Smooth muscle cell of the brain vasculature (primary cell): ENCODE measurements at regions not wholly inside any gene's neighbourhood (a gene's known extent, or its start where the extent isn't known, plus 50 kb on each side); places are given as distances from the start of the nearest gene placed in this dataset.
"Not testable (repeated sequence)": the region's sequence is repeated elsewhere in the genome, so short reads cannot be mapped to it uniquely, and the experiment has no call there.

Experiments used
- DNase-seq: peaks from one replicate; pipeline ENCODE4 v3.0.0-alpha.2; 2012; ENCODE audit warnings: low read depth, low spot score

DNA sequence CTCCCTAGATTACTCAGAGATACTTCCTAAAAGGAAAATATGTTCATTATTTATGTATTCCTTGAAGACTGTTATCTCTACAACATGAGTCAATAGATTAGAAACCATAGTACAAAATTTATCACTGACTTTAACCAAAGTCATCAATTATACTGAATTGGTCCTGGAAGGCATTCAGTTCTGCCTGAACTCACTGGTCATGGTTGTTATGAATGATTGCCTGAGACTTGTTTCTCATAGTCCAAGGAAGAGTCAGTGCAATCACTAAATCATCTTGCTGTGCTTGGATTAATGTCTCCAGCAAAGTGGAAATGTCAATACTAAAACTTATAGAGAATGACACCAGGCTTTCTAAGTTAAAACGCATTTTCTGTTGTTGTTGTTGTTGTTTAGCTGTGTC is 878.6 kb upstream of the MANEA start:
- no peak for DNase-seq

- DNase-seq: not testable (repeated sequence)
Measured at GRCh38 chr6:94687255-94687654, 890.1 kb upstream of the MANEA start.

DNA sequence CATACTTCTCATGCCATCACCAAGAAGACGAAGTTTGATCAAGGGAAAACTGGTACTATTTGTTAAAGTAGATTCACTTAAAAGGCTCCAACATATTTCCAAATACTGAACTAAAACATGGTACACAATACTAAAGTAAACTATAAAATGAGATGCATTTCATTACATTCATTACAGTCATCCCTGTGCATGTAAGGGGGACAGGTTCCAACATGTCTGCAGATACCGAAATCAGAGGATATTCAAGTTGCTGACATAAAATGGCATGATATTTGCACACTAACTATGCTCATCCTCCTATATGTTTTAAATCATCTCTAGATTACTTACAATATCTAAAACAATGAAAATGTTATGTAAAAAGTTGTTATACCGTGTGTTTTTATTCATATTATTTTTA is 893.9 kb upstream of the MANEA start:
- DNase-seq: no peak

GRCh38 chr6:94680669-94681212 is 896.6 kb upstream of the MANEA start:
- no peak for DNase-seq

DNA sequence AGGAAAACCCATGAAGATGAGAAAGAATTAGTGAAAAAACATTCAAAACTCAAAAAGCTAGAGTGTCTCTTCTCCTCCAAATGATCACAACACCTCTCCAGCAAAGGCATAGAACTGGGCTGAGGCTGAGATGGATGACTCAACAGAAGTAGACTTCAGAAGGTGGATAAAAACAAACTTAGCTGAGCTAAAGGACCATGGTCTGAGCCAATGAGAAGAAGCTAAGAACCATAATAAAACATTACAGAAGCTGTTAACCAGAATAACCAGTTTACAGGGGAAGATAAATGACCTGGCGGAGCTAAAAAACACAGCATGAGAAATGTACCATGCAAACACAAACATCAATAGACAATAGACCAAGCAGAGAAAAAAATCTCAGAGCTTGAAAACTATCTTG is 904.1 kb upstream of the MANEA start:
- no peak for DNase-seq

DNA sequence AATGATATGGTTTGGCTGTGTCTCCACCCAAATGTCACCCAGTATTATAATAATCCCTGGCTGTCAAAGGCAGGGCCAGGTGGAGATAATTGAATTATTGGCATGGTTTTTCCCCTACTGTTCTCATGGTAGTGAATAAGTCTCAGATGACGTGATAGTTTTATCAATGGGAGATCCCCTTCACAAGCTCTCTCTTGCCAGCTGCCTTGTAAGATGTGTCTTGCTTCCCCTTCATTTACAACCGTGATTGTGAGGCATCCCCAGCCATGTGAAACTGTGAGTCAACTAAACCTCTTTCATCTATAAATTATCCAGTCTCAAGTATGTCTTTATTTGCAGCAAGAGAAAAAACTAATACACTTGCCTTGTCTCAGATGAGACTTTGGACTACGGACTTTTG is 907.3 kb upstream of the MANEA start:
- DNase-seq: no peak

DNA sequence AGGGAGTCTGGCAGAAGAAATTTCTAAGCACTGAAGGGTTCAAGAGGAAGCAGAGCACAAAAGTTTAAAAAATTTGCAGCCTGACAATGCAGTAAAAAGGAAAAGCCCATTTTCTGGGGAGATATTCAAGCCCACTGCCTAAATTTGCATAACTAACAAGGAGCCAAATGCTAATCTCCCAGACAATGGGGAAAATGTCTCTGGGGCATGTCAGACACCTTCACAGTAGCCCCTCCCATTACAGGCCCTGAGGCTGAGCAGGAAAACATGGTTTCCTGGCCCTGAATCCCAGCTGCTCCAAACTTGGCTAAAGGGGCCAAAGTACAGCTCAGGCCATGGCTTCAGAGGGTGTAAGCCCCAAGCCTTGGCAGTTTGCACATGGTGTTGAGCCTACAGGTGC is 908.5 kb upstream of the MANEA start:
- no peak for DNase-seq

- DNase-seq: no peak
Measured at GRCh38 chr6:94658929-94659328, 918.4 kb upstream of the MANEA start.

GRCh38 chr6:94651239-94651638 is 926.1 kb upstream of the MANEA start:
- no peak for DNase-seq

DNA sequence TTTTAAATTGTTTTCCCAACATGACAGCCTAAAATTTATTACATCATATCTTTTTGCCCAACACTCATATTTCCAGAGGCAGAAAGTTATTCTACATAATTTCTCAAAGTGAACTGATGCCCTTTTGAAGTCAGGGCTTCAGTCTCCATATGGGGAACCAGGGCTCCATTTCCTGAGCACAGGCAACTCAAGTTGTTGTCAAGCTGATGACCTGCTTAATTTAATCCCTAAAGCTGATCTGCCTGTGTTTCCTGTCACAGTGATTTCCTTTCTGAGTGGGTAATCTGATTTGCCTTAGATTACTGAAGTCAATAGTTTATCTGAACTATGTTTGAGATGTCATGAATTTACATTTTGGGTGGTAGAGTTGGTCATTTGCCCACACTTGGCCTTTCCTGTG is 932.1 kb upstream of the MANEA start:
- DNase-seq: no peak

GRCh38 chr6:94639564-94639963 is 937.8 kb upstream of the MANEA start:
- DNase-seq: no peak

GRCh38 chr6:94636780-94637385 is 940.5 kb upstream of the MANEA start:
- DNase-seq: no peak

- DNase-seq: no peak
Measured at GRCh38 chr6:94623586-94623985, 953.7 kb upstream of the MANEA start.

DNA sequence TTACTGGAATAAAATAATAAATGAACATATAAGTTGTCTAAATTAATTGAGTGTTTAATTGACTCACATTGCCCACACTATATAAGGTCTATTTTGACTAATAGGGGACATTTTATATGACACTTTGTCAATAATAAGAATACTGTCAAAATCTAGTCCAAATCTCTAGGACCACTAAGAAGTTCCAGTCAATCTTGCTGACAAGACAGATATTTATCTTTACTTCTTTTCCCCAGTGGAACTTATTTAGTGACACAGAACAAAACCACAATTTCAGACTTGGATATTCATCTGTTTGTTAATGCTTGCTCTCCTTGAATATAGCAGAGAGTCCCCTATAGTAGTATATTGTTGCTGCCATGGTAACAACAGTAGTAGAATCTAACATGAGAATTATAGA is 954.6 kb upstream of the MANEA start:
- DNase-seq: no peak

DNA sequence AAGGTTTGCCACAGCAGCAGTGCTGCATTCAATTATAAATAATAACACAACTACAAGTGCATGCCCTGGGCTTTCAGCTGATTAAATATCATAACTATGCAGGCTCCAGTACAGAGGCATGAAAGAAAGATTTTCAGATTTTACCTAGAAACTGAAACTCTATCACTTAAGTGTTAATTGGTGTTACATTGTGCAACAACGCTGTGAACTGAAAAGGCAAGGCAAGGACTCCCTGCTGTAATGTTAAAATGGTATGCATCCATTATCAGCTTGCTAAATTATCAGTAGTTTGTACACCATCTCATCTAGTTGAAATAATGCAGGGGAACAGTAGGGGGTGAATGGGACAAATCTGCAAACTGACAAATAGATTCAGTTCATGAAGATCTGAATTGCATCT is 976.7 kb upstream of the MANEA start:
- DNase-seq: no peak

DNA sequence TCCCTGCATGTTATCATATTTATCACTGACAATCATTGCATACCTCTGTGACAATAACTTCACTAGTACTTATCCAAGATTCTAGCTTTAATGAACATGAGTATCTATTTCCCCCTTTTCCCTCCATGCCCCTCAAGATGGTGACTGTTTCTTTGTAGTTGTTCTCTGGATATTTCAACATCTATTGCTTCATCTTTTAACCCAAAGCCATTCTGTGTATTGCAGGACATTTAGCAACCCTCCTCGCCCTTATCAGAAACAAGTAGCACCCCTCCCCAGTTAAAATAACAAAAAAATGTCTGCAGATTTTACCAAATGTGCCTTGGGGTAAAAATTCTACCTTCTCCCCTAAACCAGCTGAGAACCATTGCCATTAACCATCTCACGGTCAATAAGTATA is 979.8 kb upstream of the MANEA start:
- DNase-seq: no peak

DNA sequence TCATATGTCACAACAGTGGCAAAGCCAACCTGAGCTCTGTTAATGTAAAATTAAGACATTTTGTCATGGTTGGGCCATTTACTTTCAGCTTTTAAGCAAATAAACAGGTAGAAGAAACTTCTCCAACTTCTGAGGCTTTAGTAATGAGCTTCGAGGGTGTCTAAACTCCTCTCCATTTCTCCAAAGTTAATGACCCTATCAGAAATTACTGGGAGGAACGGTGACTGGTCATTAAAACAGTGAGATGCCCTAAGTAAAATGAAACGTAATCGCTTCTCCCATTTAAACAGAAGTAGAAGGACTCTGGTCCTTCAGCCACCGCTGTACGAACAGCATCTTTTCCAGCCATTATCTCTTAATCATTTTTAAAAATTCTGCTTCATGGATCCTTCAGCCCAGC is 986.9 kb upstream of the MANEA start:
- no peak for DNase-seq

- no peak for DNase-seq
Measured at GRCh38 chr6:94588301-94588700, 989.0 kb upstream of the MANEA start.

DNA sequence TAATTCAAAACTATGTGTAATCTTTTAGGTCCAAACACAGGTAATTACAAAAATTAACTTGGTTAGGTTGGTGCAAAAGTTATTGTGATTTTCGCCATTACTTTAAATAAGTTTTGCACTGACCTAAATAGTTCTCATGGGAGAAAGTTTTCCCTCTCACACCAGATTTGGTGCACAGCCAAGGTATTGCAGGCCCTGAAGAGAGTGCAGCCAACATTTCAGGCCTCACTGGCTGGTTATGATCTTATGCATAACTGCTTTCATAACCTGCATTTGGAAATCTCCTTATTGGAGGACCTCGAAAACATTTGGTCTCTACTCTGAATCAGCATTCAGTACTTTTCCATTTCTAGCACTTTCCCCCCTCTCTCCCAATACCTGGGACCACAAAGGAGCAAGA is 993.1 kb upstream of the MANEA start:
- no peak for DNase-seq

DNA sequence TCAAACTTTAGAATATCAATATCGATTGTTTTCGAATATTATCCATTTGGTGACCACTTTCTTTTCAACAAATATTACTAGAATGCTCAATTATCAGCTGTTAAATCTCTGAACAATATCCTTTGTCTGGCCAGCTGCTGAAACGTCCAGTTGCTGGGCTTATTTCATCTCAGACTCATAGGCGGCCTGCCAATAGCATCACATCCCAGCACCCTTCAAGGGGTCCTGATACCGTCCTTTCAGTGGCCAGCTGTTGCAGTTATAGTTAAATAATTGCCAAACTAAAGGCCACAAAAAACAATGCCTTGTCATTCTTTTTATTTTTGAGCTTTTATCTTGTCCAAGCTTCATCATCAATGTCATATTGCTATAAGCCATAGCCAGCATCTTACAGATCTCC is 1006.8 kb upstream of the MANEA start:
- DNase-seq: no peak

GRCh38 chr6:94562846-94563245 is 1014.5 kb upstream of the MANEA start:
- no peak for DNase-seq

DNA sequence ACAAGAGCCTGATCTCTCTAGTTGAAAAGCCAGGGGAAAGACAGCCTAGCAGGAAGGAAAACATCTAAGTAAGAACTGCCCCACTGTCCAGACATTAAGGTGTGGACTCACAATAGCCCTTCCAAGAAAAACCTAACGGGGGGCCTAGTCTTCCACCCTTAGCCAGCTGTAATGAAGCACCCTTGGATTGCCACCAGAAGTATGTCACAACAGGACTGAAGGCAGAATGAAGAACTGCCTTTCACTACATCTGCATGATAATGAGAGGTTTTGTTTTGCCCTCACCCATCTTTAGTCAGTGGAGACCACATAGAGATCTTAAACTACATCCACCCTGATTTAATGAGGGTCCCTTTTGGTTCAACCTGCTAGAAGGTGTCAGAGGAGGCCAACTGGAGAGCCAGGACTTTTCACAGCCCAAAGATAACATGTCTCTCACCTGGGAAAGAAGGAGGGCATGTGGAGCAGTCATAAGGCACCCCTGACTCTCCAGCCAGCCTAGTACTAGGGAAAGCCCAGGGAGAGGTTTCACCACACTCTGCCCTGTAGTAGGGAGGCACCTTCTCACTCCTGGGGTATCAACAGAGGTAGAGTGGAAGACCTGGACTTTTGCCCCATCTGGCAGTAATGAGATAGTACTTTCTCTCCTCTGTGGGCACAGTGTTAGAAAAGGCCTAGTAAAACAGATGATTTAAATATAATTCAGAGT is 1017.4 kb upstream of the MANEA start:
- no peak for DNase-seq

GRCh38 chr6:94557207-94557606 is 1020.1 kb upstream of the MANEA start:
- DNase-seq: not testable (repeated sequence)
